ENCODE measurements at regions not wholly inside any gene's neighbourhood (a gene's known extent, or its start where the extent isn't known, plus 50 kb on each side); places are given as distances from the start of the nearest gene placed in this dataset.
"Not testable (repeated sequence)": the region's sequence is repeated elsewhere in the genome, so short reads cannot be mapped to it uniquely, and the experiment has no call there.

- not testable (repeated sequence) for TF ChIP-seq ZEB2 (tag by site-specific recombination; IDR thresholded peaks at IDR 0.05); CTCF (tag by site-specific recombination; IDR thresholded peaks at IDR 0.05); ZBTB8A (tag by site-specific recombination; IDR thresholded peaks at IDR 0.05); ZNF645 (tag by site-specific recombination; IDR thresholded peaks at IDR 0.05); ELK4 (IDR thresholded peaks at IDR 0.05; ENCODE audit: borderline replicate concordance, low read depth, low read length); ZNF292 (tag by site-specific recombination; IDR thresholded peaks at IDR 0.05; ENCODE audit: borderline replicate concordance, low read depth); ZNF600 (tag by site-specific recombination; IDR thresholded peaks at IDR 0.05)
Measured at GRCh38 chr1:178589042-178589441, 76.1 kb downstream of the TEX35 start.

Data from HEK293 (cell line).